ENCODE measurements at regions not wholly inside any gene's neighbourhood (a gene's known extent, or its start where the extent isn't known, plus 50 kb on each side); places are given as distances from the start of the nearest gene placed in this dataset.

DNA sequence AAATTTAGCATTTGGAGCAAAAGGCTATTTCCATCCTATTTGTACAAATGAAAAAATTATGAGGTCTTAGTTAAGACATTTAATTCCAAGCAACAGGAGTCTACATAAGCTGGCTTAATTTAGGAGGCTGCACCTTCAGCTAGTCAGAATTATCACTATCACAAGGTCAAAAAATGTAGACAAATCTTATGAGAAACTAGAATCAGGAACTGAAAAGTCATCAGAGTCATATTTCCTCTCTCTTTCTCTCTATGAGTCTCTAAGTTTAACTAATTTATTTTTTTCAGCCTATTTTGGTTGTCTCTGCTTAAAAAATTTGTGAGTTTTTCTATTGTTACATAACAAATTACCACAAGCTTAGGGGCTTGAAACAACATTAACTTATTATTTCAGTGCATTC is 807.1 kb upstream of the PRMT6 start:
- Mint-ChIP-seq H3K9me3 (peaks cover 0 to 10% (median 0%) of the 10 kb centered on the region in 7 donors), H3K36me3 (no peaks in the 10 kb centered on the region), H3K4me3 (no peak overlapping the region), H3K4me1 (no peaks in the 10 kb centered on the region), H3K27me3 (ENCODE audit: low read depth in 3 of 3) (no peaks in the 10 kb centered on the region), H3K27ac (no peak overlapping the region)
- no peak overlapping the region for H3K4me3 ChIP-seq (replicated peaks in 1 of 3; ENCODE audit: low read depth in 2 of 3, low read length in 3 of 3)
- no peaks in the 10 kb centered on the region for H3K36me3 ChIP-seq (replicated peaks in 1 of 2; ENCODE audit: control insufficient read depth in 1 of 2, insufficient read depth in 2 of 2, low read length in 2 of 2)
- no peak for TF ChIP-seq CTCF (IDR thresholded peaks at IDR 0.05)
- H3K4me1 ChIP-seq (ENCODE audit: control insufficient read depth in 1 of 2, insufficient read depth in 2 of 2, low read length in 2 of 2), result no peaks in the 10 kb centered on the region
- H3K79me2 ChIP-seq (ENCODE audit: insufficient read depth, low read length), result no peaks in the 10 kb centered on the region
- H3K9ac ChIP-seq (ENCODE audit: insufficient read depth, low read length, poor library complexity, severe bottlenecking), result no peak overlapping the region
- no peak for DNase-seq
- H3K9me3 ChIP-seq (replicated peaks in 1 of 2; ENCODE audit: control insufficient read depth in 1 of 2, insufficient read depth in 1 of 2, low read length in 2 of 2), result peaks cover 0 to 5% of the 10 kb centered on the region in 2 donors
- no peak overlapping the region for H3K4me2 ChIP-seq (replicated peaks; ENCODE audit: extremely low read depth, low read length, poor library complexity, severe bottlenecking)
- H3K27ac ChIP-seq (ENCODE audit: low read depth in 1 of 2, low read length in 2 of 2), result no peak overlapping the region
- H2AFZ ChIP-seq (ENCODE audit: insufficient read depth, low read depth, low read length, poor library complexity, severe bottlenecking), result no peak overlapping the region
- no peaks in the 10 kb centered on the region for H3K27me3 ChIP-seq (ENCODE audit: control insufficient read depth in 2 of 2, insufficient read depth in 2 of 2, low read length in 2 of 2)
- no peaks in the 10 kb centered on the region for H4K20me1 ChIP-seq (ENCODE audit: insufficient read depth, low read length)
- intact Hi-C loops (cut with micrococcal nuclease), result no loop called here

GRCh38 chr1:106249810-106250209 is 806.7 kb upstream of the PRMT6 start:
- Mint-ChIP-seq H3K9me3 (peaks cover 0 to 10% (median 0%) of the 10 kb centered on the region in 7 donors), H3K4me3 (no peak overlapping the region)

More at GRCh38 chr1:106249810-106250209, 806.7 kb upstream of the PRMT6 start:
- Mint-ChIP-seq H3K36me3 (no peaks in the 10 kb centered on the region), H3K4me1 (no peaks in the 10 kb centered on the region), H3K27me3 (ENCODE audit: low read depth in 3 of 3) (no peaks in the 10 kb centered on the region), H3K27ac (no peak overlapping the region)
- no peak overlapping the region for H3K27ac ChIP-seq (ENCODE audit: low read depth in 1 of 2, low read length in 2 of 2)
- 67% methylated on average over 3 of the region's 5 CpGs for WGBS (ENCODE audit: insufficient coverage)
- peaks cover 0 to 5% of the 10 kb centered on the region in 2 donors for H3K9me3 ChIP-seq (replicated peaks in 1 of 2; ENCODE audit: control insufficient read depth in 1 of 2, insufficient read depth in 1 of 2, low read length in 2 of 2)
- no peak for TF ChIP-seq CTCF (IDR thresholded peaks at IDR 0.05)
- intact Hi-C loops (cut with micrococcal nuclease), result no loop called here
- H3K79me2 ChIP-seq (ENCODE audit: insufficient read depth, low read length), result no peaks in the 10 kb centered on the region
- no peaks in the 10 kb centered on the region for H3K4me1 ChIP-seq (ENCODE audit: control insufficient read depth in 1 of 2, insufficient read depth in 2 of 2, low read length in 2 of 2)
- DNase-seq, result no peak
- no peak overlapping the region for H3K4me2 ChIP-seq (replicated peaks; ENCODE audit: extremely low read depth, low read length, poor library complexity, severe bottlenecking)
- no peaks in the 10 kb centered on the region for H3K27me3 ChIP-seq (ENCODE audit: control insufficient read depth in 2 of 2, insufficient read depth in 2 of 2, low read length in 2 of 2)
- no peaks in the 10 kb centered on the region for H3K36me3 ChIP-seq (replicated peaks in 1 of 2; ENCODE audit: control insufficient read depth in 1 of 2, insufficient read depth in 2 of 2, low read length in 2 of 2)
- no peak overlapping the region for H2AFZ ChIP-seq (ENCODE audit: insufficient read depth, low read depth, low read length, poor library complexity, severe bottlenecking)
- no peak overlapping the region for H3K9ac ChIP-seq (ENCODE audit: insufficient read depth, low read length, poor library complexity, severe bottlenecking)
- H3K4me3 ChIP-seq (replicated peaks in 1 of 3; ENCODE audit: low read depth in 2 of 3, low read length in 3 of 3), result no peak overlapping the region
- H4K20me1 ChIP-seq (ENCODE audit: insufficient read depth, low read length), result no peaks in the 10 kb centered on the region
